Naive thymus-derived CD4-positive, alpha-beta T cell (primary cell): ENCODE measurements at regions not wholly inside any gene's neighbourhood (a gene's known extent, or its start where the extent isn't known, plus 50 kb on each side); places are given as distances from the start of the nearest gene placed in this dataset.

Source experiments
- ATAC-seq: fragments of 150-1000 bp; cut with Tn5 transposase; 2 replicates; pipeline ENCODE4 v1.10.0; 2021; ENCODE audit warnings: mild to moderate bottlenecking, moderate library complexity
- CTCF ChIA-PET: fragments of 350-600 bp; sonication (Branson Sonifier 250); formaldehyde crosslinking; loops from one replicate; lab custom pipeline; 2021; ENCODE audit warnings: antibody characterized with exemption; lab: Charles Lee
- POLR2A ChIA-PET: fragments of 350-600 bp; sonication (Branson Sonifier 250); formaldehyde crosslinking; loops from one replicate; lab custom pipeline; 2021; ENCODE audit warnings: antibody characterized with exemption, inconsistent platforms; lab: Charles Lee
- DNase-seq, 9 donors: peaks; one replicate each; pipeline versions ENCODE4 v3.0.0 to v3.0.0-alpha.2; 2020 to 2022; ENCODE audit warnings: mixed read lengths in 1 of 9
- H3K27ac ChIP-seq: one replicate; pipeline ENCODE4 v1.7.0; 2013; ENCODE audit warnings: mild to moderate bottlenecking, low read depth, low read length, moderate library complexity
- H3K27me3 ChIP-seq, 2 donors: one replicate each; pipeline ENCODE4 v1.7.0; 2013; ENCODE audit warnings: low read length in 2 of 2, mild to moderate bottlenecking in 2 of 2, moderate library complexity in 2 of 2; ENCODE audit not compliant: control insufficient read depth in 2 of 2, insufficient read depth in 2 of 2
- H3K36me3 ChIP-seq, 3 experiments: 1 replicate in 2 of 3; 2 replicates in 1 of 3; pipeline ENCODE4 v1.7.0; 2013; ENCODE audit warnings: low read length in 3 of 3, mild to moderate bottlenecking in 3 of 3, moderate library complexity in 1 of 3; ENCODE audit not compliant: insufficient read depth in 3 of 3, control insufficient read depth in 2 of 3
- H3K4me1 ChIP-seq, 2 donors: one replicate each; pipeline ENCODE4 v1.7.0; 2013; ENCODE audit warnings: low read length in 2 of 2, mild to moderate bottlenecking in 2 of 2, moderate library complexity in 1 of 2; ENCODE audit not compliant: control insufficient read depth in 2 of 2, insufficient read depth in 2 of 2
- H3K4me3 ChIP-seq: 2 replicates; pipeline ENCODE4 v1.7.0; 2013; ENCODE audit warnings: mild to moderate bottlenecking, low read length
- H3K9me3 ChIP-seq, 3 experiments: 1 replicate in 2 of 3; 2 replicates in 1 of 3; pipeline ENCODE4 v1.7.0; 2013; ENCODE audit warnings: low read length in 3 of 3; ENCODE audit not compliant: control insufficient read depth in 2 of 3
- H3K27ac Mint-ChIP-seq, 9 donors: one replicate each; pipeline ENCODE4 v1.8.0; 2020 to 2022; ENCODE audit warnings: mixed read lengths in 9 of 9, mild to moderate bottlenecking in 8 of 9, moderate library complexity in 5 of 9, inconsistent platforms in 2 of 9
- H3K27me3 Mint-ChIP-seq, 5 donors: one replicate each; pipeline ENCODE4 v1.8.0; 2021 to 2022; ENCODE audit warnings: mixed read lengths in 5 of 5, mild to moderate bottlenecking in 1 of 5
- H3K36me3 Mint-ChIP-seq, 5 donors: one replicate each; pipeline ENCODE4 v1.8.0; 2020 to 2022; ENCODE audit warnings: mixed read lengths in 5 of 5, mild to moderate bottlenecking in 3 of 5, inconsistent platforms in 1 of 5
- H3K4me1 Mint-ChIP-seq, 7 donors: one replicate each; pipeline ENCODE4 v1.8.0; 2020 to 2022; ENCODE audit warnings: mixed read lengths in 7 of 7, mild to moderate bottlenecking in 3 of 7, inconsistent platforms in 1 of 7
- H3K4me3 Mint-ChIP-seq, 10 donors: one replicate each; pipeline ENCODE4 v1.8.0; 2020 to 2022; ENCODE audit warnings: mild to moderate bottlenecking in 10 of 10, mixed read lengths in 10 of 10, moderate library complexity in 6 of 10, inconsistent platforms in 2 of 10
- H3K9me3 Mint-ChIP-seq, 11 donors: one replicate each; pipeline ENCODE4 v1.8.0; 2020 to 2022; ENCODE audit warnings: mixed read lengths in 11 of 11, mild to moderate bottlenecking in 4 of 11, inconsistent platforms in 1 of 11, moderate library complexity in 1 of 11
- intact Hi-C, 2 donors: fragments of 100-400 bp; cut with micrococcal nuclease; formaldehyde crosslinking; loops; one replicate each; pipeline ENCODE4 v1.15.1; 2023

DNA sequence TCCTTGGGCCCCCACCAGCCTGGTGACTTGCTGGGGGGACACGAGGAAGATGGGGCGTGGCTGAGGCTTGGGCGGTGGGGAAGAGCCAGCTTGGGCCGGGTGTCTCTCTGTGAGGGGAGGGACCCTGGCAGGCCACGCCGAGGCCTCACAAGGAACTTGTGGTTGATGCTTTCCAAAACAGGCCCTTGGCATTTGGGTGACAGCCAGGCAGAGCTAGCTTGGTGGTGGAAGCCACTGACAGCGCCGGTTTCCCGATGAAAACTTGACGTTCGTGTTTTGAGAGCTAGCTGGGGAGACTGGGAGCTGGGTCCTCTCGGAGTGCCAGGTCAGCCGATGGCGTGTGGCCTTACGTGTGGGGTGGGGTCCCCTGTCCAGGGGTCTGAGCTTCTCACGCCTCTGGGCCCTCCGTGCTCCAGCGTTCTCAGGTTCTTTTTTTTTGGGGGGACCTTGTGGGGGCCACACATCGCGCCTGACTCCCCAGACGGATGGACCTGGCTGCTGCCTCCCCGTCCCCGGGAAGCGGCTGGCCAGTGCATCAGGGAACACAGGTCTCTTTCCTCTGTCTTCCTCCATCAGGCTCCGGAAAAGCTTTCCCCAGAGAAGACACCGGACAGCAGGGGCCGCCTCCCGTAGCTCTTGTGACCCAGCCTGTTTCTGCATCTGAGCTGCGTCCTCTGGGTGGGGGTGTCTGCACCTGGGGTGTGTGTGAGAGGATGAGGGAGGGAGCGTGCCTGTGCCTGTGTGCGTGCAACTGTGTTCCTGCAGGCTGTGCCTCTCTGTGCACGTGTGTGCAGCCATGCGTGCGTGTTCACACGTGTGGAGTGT is 129.3 kb upstream of the LPCAT1 start:
- intact Hi-C loops, result loop anchor here in 1 of 2 donors (2.0 kb wide), 1 partner anchor 484 kb away; no protein-coding TSS in a partner anchor
- peaks cover 0 to 5% of the 10 kb centered on the region in 2 donors for H3K27me3 ChIP-seq
- H3K27me3 Mint-ChIP-seq, result peaks cover 30 to 42% (median 35%) of the 10 kb centered on the region in 5 donors

DNA sequence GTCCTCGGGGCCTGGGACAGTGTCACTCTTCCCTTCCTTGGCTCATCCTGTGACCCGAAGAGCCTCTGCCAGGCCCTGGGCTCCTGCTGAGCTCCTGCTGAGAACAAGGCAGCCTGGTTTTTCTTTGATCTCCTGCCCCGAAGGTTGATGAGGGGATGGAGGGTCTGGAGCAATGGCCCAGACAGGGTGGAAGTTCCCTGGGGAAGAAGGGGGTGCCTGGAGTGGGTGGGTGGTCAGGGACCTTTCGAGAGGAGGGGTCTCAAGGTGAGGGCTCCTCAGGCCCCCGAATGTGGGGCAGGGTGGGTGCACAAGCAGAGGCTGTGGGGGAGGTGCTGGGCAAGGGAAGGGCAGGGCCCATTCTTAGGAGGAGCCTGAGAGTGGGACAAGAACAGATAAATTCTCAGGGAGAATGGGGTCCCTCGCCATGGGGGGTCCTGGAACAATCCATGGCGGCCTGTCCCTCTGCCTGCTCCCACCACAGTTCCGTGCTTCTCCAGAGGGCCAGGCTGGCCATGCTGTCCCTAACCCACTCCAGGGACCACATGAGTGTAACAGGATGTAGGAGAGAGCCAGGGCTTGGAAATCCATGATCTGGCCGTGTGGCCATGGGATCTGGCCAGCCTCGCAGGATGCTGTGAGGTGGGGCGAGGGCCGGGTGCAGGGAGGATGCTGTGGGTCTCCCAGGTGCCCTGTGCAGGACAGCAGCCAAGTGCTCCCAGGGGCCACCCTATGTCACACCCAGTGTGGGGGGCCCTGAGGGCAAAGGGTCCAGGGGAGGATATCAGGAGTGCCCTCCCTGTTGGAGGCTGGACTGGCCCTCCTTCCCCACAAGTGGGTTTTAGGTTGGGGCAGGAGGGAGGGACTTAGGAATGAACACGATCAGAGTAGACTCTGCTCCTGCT is 128.5 kb upstream of the LPCAT1 start:
- H3K4me1 Mint-ChIP-seq, result peaks cover 0 to 8% (median 4%) of the 10 kb centered on the region in 7 donors
- H3K27ac Mint-ChIP-seq, result no peak overlapping the region
- Histone ChIP-seq H3K9me3 (no peaks in the 10 kb centered on the region), H3K36me3 (no peaks in the 10 kb centered on the region), H3K4me3 (no peak overlapping the region), H3K27ac (no peak overlapping the region), H3K27me3 (peaks cover 0 to 5% of the 10 kb centered on the region in 2 donors), H3K4me1 (peaks cover 0 to 7% of the 10 kb centered on the region in 2 donors)
- peak overlapping the region in 3 of 10 donors; percentile 32 to 73 (median 69) for H3K4me3 Mint-ChIP-seq
- no peaks in the 10 kb centered on the region for H3K9me3 Mint-ChIP-seq
- H3K27me3 Mint-ChIP-seq, result peaks cover 25 to 41% (median 32%) of the 10 kb centered on the region in 5 donors
- intact Hi-C loops, result loop anchor here in 1 of 2 donors (2.0 kb wide), 1 partner anchor 483 kb away; no protein-coding TSS in a partner anchor
- ChIA-PET CTCF (interaction anchor here (0.6 to 1.4 kb wide), 5 partner anchors 8 to 272 kb away, joined by 3 to 9 read pairs (median 3); no protein-coding TSS in a partner anchor), POLR2A (no interaction called here)
- DNase-seq (no peak), ATAC-seq (no peak)
- no peaks in the 10 kb centered on the region for H3K36me3 Mint-ChIP-seq

More for the DNA sequence above, 129.3 kb upstream of the LPCAT1 start:
- Mint-ChIP-seq H3K4me1 (peaks cover 0 to 8% (median 4%) of the 10 kb centered on the region in 7 donors), H3K9me3 (no peaks in the 10 kb centered on the region), H3K27ac (no peak overlapping the region), H3K36me3 (no peaks in the 10 kb centered on the region), H3K4me3 (peak overlapping the region in 9 of 10 donors; percentile 29 to 81 (median 66))
- ChIA-PET CTCF (interaction anchor here (0.6 to 1.4 kb wide), 5 partner anchors 8 to 273 kb away, joined by 3 to 9 read pairs (median 3); no protein-coding TSS in a partner anchor), POLR2A (interaction anchor here (0.7 kb wide), 1 partner anchor 19 kb away, joined by 3 read pairs; no protein-coding TSS in a partner anchor)
- Histone ChIP-seq H3K4me3 (no peak overlapping the region), H3K9me3 (no peaks in the 10 kb centered on the region), H3K36me3 (no peaks in the 10 kb centered on the region), H3K4me1 (peaks cover 0 to 7% of the 10 kb centered on the region in 2 donors), H3K27ac (no peak overlapping the region)
- ATAC-seq (peak; percentile 65), DNase-seq (peak in 2 of 9 donors; percentile 28 to 30)

DNA sequence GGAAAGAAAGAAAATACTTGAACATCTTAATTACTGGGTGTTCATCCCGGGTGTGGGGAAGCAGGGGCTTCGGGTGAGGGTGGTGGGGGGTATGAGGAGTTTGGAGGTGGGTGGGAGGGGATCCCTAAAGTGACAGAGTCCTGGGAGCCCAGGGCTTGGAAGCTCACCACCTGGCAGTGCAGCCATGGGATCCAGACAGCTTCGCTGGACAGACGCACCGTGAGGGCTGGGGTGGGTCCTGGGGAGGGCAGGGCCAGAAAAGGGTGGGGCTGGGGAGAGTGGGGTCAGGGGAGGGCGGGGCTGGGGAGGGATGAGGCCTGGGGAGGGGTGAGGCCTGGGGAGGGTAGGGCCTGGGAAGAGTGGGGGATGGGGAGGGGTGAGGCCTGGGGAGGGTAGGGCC is 127.5 kb upstream of the LPCAT1 start:
- H3K4me3 ChIP-seq, result no peak overlapping the region
- intact Hi-C loops, result no loop called here
- ATAC-seq (no peak), DNase-seq (no peak)
- H3K4me1 Mint-ChIP-seq, result peaks cover 0 to 8% (median 4%) of the 10 kb centered on the region in 7 donors
- no peak overlapping the region for H3K27ac Mint-ChIP-seq
- no peaks in the 10 kb centered on the region for H3K36me3 Mint-ChIP-seq
- no peaks in the 10 kb centered on the region for H3K36me3 ChIP-seq
- H3K9me3 ChIP-seq, result no peaks in the 10 kb centered on the region
- H3K9me3 Mint-ChIP-seq, result no peaks in the 10 kb centered on the region
- no peak overlapping the region for H3K4me3 Mint-ChIP-seq
- peaks cover 0 to 7% of the 10 kb centered on the region in 2 donors for H3K4me1 ChIP-seq
- peaks cover 0 to 5% of the 10 kb centered on the region in 2 donors for H3K27me3 ChIP-seq
- CTCF ChIA-PET, result no interaction called here
- POLR2A ChIA-PET, result no interaction called here
- no peak overlapping the region for H3K27ac ChIP-seq
- H3K27me3 Mint-ChIP-seq, result peaks cover 20 to 45% (median 29%) of the 10 kb centered on the region in 5 donors

DNA sequence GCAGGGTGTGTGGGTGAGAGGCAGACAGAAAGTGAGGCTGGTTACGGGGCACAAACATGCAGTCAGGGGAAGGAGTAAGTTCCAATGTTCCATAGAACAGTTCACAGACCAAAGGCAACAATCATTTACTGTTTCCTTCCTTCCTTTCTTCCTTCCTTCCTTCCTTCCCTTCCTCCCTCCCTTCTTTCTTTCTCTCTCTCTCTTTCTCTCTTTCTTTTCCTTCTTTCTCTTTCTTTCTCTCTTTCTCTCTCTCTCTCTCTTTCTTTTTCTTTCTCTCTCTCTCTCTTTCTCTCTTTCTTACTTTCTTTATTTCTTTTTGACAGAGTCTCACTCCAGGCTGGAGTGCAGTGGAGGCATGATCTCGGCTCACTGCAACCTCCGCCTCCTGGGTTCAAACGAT is 125.8 kb upstream of the LPCAT1 start:
- CTCF ChIA-PET, result no interaction called here
- no peaks in the 10 kb centered on the region for H3K36me3 ChIP-seq
- POLR2A ChIA-PET, result interaction anchor here (0.7 kb wide), 1 partner anchor 97 kb away, joined by 3 read pairs; no protein-coding TSS in a partner anchor
- DNase-seq, result no peak
- no peak for ATAC-seq
- H3K4me1 ChIP-seq, result peaks cover 0 to 14% of the 10 kb centered on the region in 2 donors
- intact Hi-C loops, result loop anchor here in 1 of 2 donors (10.0 kb wide), 1 partner anchor 725 kb away; no protein-coding TSS in a partner anchor
- no peaks in the 10 kb centered on the region for H3K36me3 Mint-ChIP-seq
- H3K27me3 ChIP-seq, result peaks cover 0 to 10% of the 10 kb centered on the region in 2 donors
- H3K4me3 ChIP-seq, result no peak overlapping the region
- no peak overlapping the region for H3K27ac Mint-ChIP-seq
- H3K4me3 Mint-ChIP-seq, result no peak overlapping the region
- H3K9me3 Mint-ChIP-seq, result no peaks in the 10 kb centered on the region
- no peak overlapping the region for H3K27ac ChIP-seq
- H3K27me3 Mint-ChIP-seq, result peaks cover 20 to 56% (median 34%) of the 10 kb centered on the region in 5 donors
- H3K4me1 Mint-ChIP-seq, result peaks cover 3 to 8% (median 4%) of the 10 kb centered on the region in 7 donors
- no peaks in the 10 kb centered on the region for H3K9me3 ChIP-seq

DNA sequence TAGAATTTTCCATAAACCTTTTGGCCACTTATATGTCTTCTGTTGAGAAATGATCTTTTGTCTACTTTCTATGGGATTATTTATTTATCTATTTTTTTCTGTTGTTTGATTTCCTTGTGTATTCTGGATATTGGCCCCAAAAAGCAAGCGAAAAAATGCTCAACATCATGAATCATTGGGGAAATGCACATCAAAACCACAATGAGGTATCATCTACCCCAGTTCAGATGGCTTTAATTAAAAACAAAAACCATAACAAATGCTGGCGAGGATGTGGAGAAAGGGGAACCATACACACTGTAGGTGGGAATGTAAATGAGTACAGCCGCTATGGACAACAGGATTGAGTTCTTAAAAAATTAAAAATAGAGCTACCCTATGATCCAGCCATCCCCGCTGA is 125.0 kb upstream of the LPCAT1 start:
- no peak overlapping the region for H3K27ac Mint-ChIP-seq
- ATAC-seq, result no peak
- intact Hi-C loops, result loop anchor here in 1 of 2 donors (10.0 kb wide), 1 partner anchor 724 kb away; no protein-coding TSS in a partner anchor
- Histone ChIP-seq H3K27ac (no peak overlapping the region), H3K4me3 (no peak overlapping the region), H3K27me3 (peaks cover 3 to 11% of the 10 kb centered on the region in 2 donors), H3K9me3 (no peaks in the 10 kb centered on the region), H3K4me1 (peaks cover 0 to 19% of the 10 kb centered on the region in 2 donors), H3K36me3 (no peaks in the 10 kb centered on the region)
- DNase-seq, result no peak
- H3K36me3 Mint-ChIP-seq, result no peaks in the 10 kb centered on the region
- H3K4me3 Mint-ChIP-seq, result no peak overlapping the region
- H3K4me1 Mint-ChIP-seq, result peaks cover 4 to 13% (median 8%) of the 10 kb centered on the region in 7 donors
- ChIA-PET POLR2A (no interaction called here), CTCF (interaction anchor here (0.6 kb wide), 2 partner anchors 88 to 448 kb away, joined by 3 read pairs; no protein-coding TSS in a partner anchor)
- no peaks in the 10 kb centered on the region for H3K9me3 Mint-ChIP-seq
- peaks cover 25 to 60% (median 36%) of the 10 kb centered on the region in 5 donors for H3K27me3 Mint-ChIP-seq

DNA sequence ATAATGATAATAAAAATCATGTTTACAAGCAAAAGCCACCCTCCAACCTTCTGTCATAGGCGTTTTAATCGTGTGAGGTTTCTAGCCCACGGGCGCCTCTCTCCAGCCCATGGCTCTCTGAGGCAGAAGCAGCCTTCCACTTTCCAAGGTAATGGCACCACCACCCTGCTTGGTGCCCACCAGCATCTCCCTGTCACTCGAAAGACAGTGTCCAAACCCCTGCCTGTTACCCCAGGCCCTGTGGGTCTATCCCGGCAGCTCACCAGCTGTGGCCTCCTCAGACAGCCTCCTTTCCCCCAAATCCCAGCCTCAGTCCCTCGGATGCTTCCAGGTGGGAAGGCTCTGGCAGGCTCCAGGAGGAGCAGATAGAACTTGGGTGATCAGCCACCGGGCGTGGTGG is 123.8 kb upstream of the LPCAT1 start:
- H3K4me3 ChIP-seq, result no peak overlapping the region
- H3K27me3 Mint-ChIP-seq, result peaks cover 26 to 64% (median 39%) of the 10 kb centered on the region in 5 donors
- peaks cover 7 to 13% of the 10 kb centered on the region in 2 donors for H3K27me3 ChIP-seq
- ATAC-seq (no peak), DNase-seq (no peak)
- no peaks in the 10 kb centered on the region for H3K9me3 ChIP-seq
- intact Hi-C loops, result loop anchor here in 1 of 2 donors (10.0 kb wide), 1 partner anchor 723 kb away; no protein-coding TSS in a partner anchor
- no peak overlapping the region for H3K27ac Mint-ChIP-seq
- H3K36me3 Mint-ChIP-seq, result no peaks in the 10 kb centered on the region
- H3K4me1 ChIP-seq, result peaks cover 0 to 12% of the 10 kb centered on the region in 2 donors
- H3K4me3 Mint-ChIP-seq, result no peak overlapping the region
- no peak overlapping the region for H3K27ac ChIP-seq
- ChIA-PET POLR2A (interaction anchor here (0.6 kb wide), 1 partner anchor 48 kb away, joined by 3 read pairs; no protein-coding TSS in a partner anchor), CTCF (interaction anchor here (0.7 kb wide), 1 partner anchor 168 kb away, joined by 3 read pairs; no protein-coding TSS in a partner anchor)
- peaks cover 0 to 13% (median 5%) of the 10 kb centered on the region in 7 donors for H3K4me1 Mint-ChIP-seq
- no peaks in the 10 kb centered on the region for H3K36me3 ChIP-seq
- H3K9me3 Mint-ChIP-seq, result no peaks in the 10 kb centered on the region
